ENCODE measurements at regions not wholly inside any gene's neighbourhood (a gene's known extent, or its start where the extent isn't known, plus 50 kb on each side); places are given as distances from the start of the nearest gene placed in this dataset.
"Not testable (repeated sequence)": the region's sequence is repeated elsewhere in the genome, so short reads cannot be mapped to it uniquely, and the experiment has no call there.

GRCh38 chr12:83575326-83575725, 888.6 kb downstream of the TMTC2 start:
- Mint-ChIP-seq H3K4me3 (no peak overlapping the region), H3K27me3 (no peaks in the 10 kb centered on the region)
- POLR2A ChIA-PET, result no interaction called here

GRCh38 chr12:83574142-83574541, 887.4 kb downstream of the TMTC2 start:
- H3K4me1 Mint-ChIP-seq (ENCODE audit: low read depth), result no peaks in the 10 kb centered on the region
- H3K4me3 Mint-ChIP-seq, result no peak overlapping the region
- DNase-seq (no peak), ATAC-seq (no peak)
- CTCF ChIA-PET, result no interaction called here
- TF ChIP-seq CTCF (IDR thresholded peaks at IDR 0.05), result no peak
- intact Hi-C loops (cut with micrococcal nuclease), result no loop called here
- no peak overlapping the region for H3K27ac Mint-ChIP-seq
- H3K9me3 Mint-ChIP-seq, result peaks cover 9% of the 10 kb centered on the region
- POLR2A ChIA-PET, result no interaction called here
- H3K27me3 Mint-ChIP-seq, result no peaks in the 10 kb centered on the region
- H3K36me3 Mint-ChIP-seq (ENCODE audit: low read depth), result no peaks in the 10 kb centered on the region

More at GRCh38 chr12:83575326-83575725, 888.6 kb downstream of the TMTC2 start:
- Mint-ChIP-seq H3K36me3 (ENCODE audit: low read depth) (no peaks in the 10 kb centered on the region), H3K27ac (no peak overlapping the region), H3K4me1 (ENCODE audit: low read depth) (no peaks in the 10 kb centered on the region), H3K9me3 (peaks cover 6% of the 10 kb centered on the region)
- no peak for DNase-seq
- no peak for TF ChIP-seq CTCF (IDR thresholded peaks at IDR 0.05)
- CTCF ChIA-PET, result no interaction called here
- no peak for ATAC-seq
- intact Hi-C loops (cut with micrococcal nuclease), result no loop called here

GRCh38 chr12:83573671-83574070, 887.0 kb downstream of the TMTC2 start:
- Mint-ChIP-seq H3K27me3 (no peaks in the 10 kb centered on the region), H3K9me3 (peaks cover 13% of the 10 kb centered on the region), H3K4me3 (no peak overlapping the region), H3K4me1 (ENCODE audit: low read depth) (no peaks in the 10 kb centered on the region), H3K27ac (no peak overlapping the region), H3K36me3 (ENCODE audit: low read depth) (no peaks in the 10 kb centered on the region)
- no peak for TF ChIP-seq CTCF (IDR thresholded peaks at IDR 0.05)
- POLR2A ChIA-PET, result no interaction called here
- intact Hi-C loops (cut with micrococcal nuclease), result no loop called here
- CTCF ChIA-PET, result no interaction called here
- no peak for ATAC-seq
- DNase-seq, result no peak

DNA sequence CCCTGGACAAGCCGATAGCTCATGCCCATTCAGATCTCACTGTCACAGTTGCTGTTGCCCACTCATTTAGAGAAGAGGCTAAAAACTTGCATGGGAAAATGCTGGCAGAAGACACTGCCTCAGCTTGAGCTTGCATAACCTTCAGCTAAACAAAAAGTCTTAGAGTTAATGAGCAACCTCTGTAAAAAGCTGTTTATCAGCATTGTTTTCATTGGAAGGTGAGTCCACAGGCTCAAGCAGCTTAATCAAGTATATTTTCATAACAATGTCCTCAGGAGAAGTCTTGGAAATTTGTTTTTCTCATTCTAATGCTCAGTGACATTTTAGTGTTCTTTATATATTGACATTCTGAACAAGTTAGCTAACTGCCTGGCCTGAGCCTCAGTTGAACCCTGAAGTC, 872.9 kb downstream of the TMTC2 start:
- POLR2A ChIA-PET, result no interaction called here
- Mint-ChIP-seq H3K27me3 (no peaks in the 10 kb centered on the region), H3K9me3 (peaks cover 1% of the 10 kb centered on the region), H3K4me3 (no peak overlapping the region), H3K4me1 (ENCODE audit: low read depth) (no peaks in the 10 kb centered on the region), H3K36me3 (ENCODE audit: low read depth) (no peaks in the 10 kb centered on the region), H3K27ac (no peak overlapping the region)
- CTCF ChIA-PET, result no interaction called here
- ATAC-seq (no peak), DNase-seq (no peak)
- intact Hi-C loops (cut with micrococcal nuclease), result no loop called here
- TF ChIP-seq CTCF (IDR thresholded peaks at IDR 0.05), result no peak

DNA sequence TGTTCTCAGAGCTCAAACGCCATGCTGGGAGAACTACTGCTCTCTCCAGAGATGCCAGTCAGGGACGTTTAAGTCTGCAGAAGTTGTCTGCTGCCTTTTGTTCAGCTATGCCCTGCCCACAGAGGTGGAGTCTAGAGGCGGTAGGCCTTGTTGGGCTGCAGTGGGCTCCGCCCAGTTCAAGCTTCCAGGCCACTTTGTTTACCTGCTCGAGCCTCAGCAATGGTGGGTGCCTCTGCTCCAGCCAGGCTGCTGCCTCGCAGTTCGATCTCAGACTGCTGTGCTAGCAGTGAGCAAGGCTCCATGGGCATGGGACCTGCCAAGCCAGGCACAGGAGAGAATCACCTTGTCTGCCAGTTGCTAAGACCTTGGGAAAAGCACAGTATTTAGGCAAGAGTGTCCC, 869.3 kb downstream of the TMTC2 start:
- H3K27ac Mint-ChIP-seq; CTCF ChIA-PET; ATAC-seq; H3K4me3 Mint-ChIP-seq; DNase-seq; intact Hi-C loops (cut with micrococcal nuclease); POLR2A ChIA-PET; H3K4me1 Mint-ChIP-seq (ENCODE audit: low read depth); H3K27me3 Mint-ChIP-seq; H3K36me3 Mint-ChIP-seq (ENCODE audit: low read depth): not testable (repeated sequence)
- peaks cover 10% of the 10 kb centered on the region for H3K9me3 Mint-ChIP-seq

DNA sequence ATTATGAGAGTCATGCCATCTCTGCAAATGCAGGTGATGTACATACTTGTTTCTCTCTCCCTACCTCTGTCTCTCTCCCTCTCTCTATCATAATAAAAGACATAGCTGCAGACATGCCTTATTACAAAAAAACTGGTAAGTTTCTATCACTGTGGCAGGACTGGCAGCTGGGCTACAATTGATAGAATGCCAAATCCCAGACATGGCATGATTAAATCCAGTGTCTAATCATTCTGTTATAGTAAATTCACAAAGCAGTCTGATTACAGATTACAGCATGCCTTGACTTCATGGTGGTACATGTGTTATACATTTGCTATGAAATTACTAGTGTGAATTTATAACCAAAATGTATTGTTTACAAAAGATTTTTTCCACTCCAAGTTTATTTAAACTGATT, 854.7 kb downstream of the TMTC2 start:
- intact Hi-C loops (cut with micrococcal nuclease), result no loop called here
- no peak for ATAC-seq
- Mint-ChIP-seq H3K4me3 (no peak overlapping the region), H3K4me1 (ENCODE audit: low read depth) (no peaks in the 10 kb centered on the region), H3K27me3 (no peaks in the 10 kb centered on the region), H3K36me3 (ENCODE audit: low read depth) (no peaks in the 10 kb centered on the region), H3K27ac (no peak overlapping the region), H3K9me3 (peaks cover 4% of the 10 kb centered on the region)
- no peak for TF ChIP-seq CTCF (IDR thresholded peaks at IDR 0.05)
- no peak for DNase-seq
- ChIA-PET POLR2A (no interaction called here), CTCF (no interaction called here)

All from activated CD8-positive, alpha-beta T cell treated with anti-CD3 and anti-CD28 coated beads for 36 hours (primary cell).